ENCODE measurements at regions not wholly inside any gene's neighbourhood (a gene's known extent, or its start where the extent isn't known, plus 50 kb on each side); places are given as distances from the start of the nearest gene placed in this dataset.

- TF ChIP-seq CTCF (IDR thresholded peaks at IDR 0.05 in 8 of 11, conservative IDR thresholded peaks at IDR 0.05 in 3 of 11) (no peak), POLR2A (IDR thresholded peaks at IDR 0.05) (no peak), POLR2AphosphoS5 (IDR thresholded peaks at IDR 0.05) (no peak)
- Histone ChIP-seq H3K9me3 (no peaks in the 10 kb centered on the region), H3K4me3 (no peak overlapping the region), H3K4me1 (no peaks in the 10 kb centered on the region), H3K27ac (no peak overlapping the region), H3K27me3 (replicated peaks in 1 of 7) (peaks cover 0 to 2% (median 0%) of the 10 kb centered on the region in 7 donors), H3K36me3 (no peaks in the 10 kb centered on the region)
- intact Hi-C loops (cut with DNase I; ENCODE audit: low total_unique reads) = no loop called here
- no peak for DNase-seq
Measured at GRCh38 chrX:121102101-121102500, 54.7 kb downstream of the GLUD2 start.

DNA sequence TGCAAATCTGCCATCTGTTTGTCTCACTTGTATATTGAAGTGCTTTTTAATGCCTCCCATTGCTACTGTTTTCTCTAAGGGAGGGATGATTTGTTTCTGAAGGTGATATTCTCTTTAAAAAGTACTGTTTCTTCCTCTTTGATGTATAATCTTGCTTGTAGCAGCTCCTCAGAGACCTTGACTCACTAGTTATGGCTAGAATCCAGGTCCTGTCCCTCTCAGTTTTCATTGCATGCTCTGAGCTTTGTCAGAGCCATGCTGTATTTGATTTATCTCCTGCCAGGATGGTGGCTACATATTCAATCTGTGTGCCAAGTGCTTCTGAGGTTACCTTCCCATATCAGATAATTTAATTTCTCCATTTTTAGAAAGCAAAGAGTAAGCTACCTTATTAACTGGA, 56.0 kb downstream of the GLUD2 start:
- Histone ChIP-seq H3K4me3 (no peak overlapping the region), H3K4me1 (no peaks in the 10 kb centered on the region), H3K27me3 (replicated peaks in 1 of 7) (no peaks in the 10 kb centered on the region), H3K36me3 (no peaks in the 10 kb centered on the region), H3K27ac (no peak overlapping the region), H3K9me3 (no peaks in the 10 kb centered on the region)
- TF ChIP-seq POLR2A (IDR thresholded peaks at IDR 0.05) (no peak), CTCF (IDR thresholded peaks at IDR 0.05 in 8 of 11, conservative IDR thresholded peaks at IDR 0.05 in 3 of 11) (no peak), POLR2AphosphoS5 (IDR thresholded peaks at IDR 0.05) (no peak)
- no peak for DNase-seq
- intact Hi-C loops (cut with DNase I; ENCODE audit: low total_unique reads) = no loop called here

DNA sequence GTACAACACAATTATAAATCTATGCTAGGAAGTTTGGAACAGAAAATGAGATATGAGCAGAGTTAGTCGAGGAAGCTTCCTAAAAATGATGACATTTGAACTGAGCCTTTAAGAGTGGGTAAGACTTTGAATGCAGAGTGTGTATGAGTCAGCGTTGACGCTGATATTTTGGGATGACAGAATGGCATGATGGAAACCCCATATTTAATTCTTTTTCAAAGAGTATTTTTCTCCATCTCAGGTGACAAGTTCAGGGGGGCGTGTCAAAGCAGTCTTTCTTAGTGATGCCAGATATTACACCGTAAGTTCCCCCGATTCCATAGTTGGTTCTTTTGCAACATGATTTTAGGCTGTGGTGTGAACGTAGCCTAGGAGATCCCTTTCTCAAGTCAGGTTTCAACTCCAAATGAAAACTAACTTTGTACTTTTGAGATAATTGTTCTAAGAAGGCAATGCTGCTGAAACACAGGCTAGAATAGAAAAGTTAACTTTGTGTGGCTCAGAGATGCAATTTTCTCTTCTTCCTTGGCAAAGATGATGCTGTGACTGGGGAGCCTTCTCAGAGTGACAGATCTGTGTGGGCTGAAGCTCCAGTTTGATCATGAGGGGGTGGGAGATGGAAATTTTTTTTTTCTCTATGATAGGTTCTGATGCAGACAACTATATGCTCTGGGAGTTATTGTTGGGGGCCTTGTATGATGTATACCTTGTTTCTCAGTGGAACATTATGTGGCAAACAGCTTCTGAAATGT, 59.2 kb downstream of the GLUD2 start:
- no peak overlapping the region for H3K4me3 ChIP-seq
- no peaks in the 10 kb centered on the region for H3K36me3 ChIP-seq
- no peaks in the 10 kb centered on the region for H3K27me3 ChIP-seq (replicated peaks in 1 of 7)
- TF ChIP-seq POLR2AphosphoS5 (IDR thresholded peaks at IDR 0.05) (no peak), CTCF (IDR thresholded peaks at IDR 0.05 in 8 of 11, conservative IDR thresholded peaks at IDR 0.05 in 3 of 11) (no peak), POLR2A (IDR thresholded peaks at IDR 0.05) (no peak)
- no peaks in the 10 kb centered on the region for H3K4me1 ChIP-seq
- peaks cover 0 to 9% (median 0%) of the 10 kb centered on the region in 8 donors for H3K9me3 ChIP-seq
- no peak overlapping the region for H3K27ac ChIP-seq
- 73 to 88% (median 83%) methylated on average over 7 of the region's 7 CpGs for WGBS, 5 donors
- no peak for DNase-seq
- intact Hi-C loops (cut with DNase I; ENCODE audit: low total_unique reads) = no loop called here

- Histone ChIP-seq H3K4me1 (no peaks in the 10 kb centered on the region), H3K27me3 (replicated peaks in 1 of 7) (no peaks in the 10 kb centered on the region), H3K27ac (no peak overlapping the region), H3K9me3 (peaks cover 0 to 9% (median 0%) of the 10 kb centered on the region in 8 donors), H3K4me3 (no peak overlapping the region), H3K36me3 (no peaks in the 10 kb centered on the region)
- no peak for DNase-seq
- WGBS, 5 donors = 58 to 76% (median 59%) methylated on average over 2 of the region's 2 CpGs
- TF ChIP-seq CTCF (IDR thresholded peaks at IDR 0.05 in 8 of 11, conservative IDR thresholded peaks at IDR 0.05 in 3 of 11) (no peak), POLR2AphosphoS5 (IDR thresholded peaks at IDR 0.05) (no peak), POLR2A (IDR thresholded peaks at IDR 0.05) (no peak)
- intact Hi-C loops (cut with DNase I; ENCODE audit: low total_unique reads) = no loop called here
Measured at GRCh38 chrX:121109986-121110385, 62.6 kb downstream of the GLUD2 start.

Data from spleen (tissue), 11 donors.